ENCODE measurements at regions not wholly inside any gene's neighbourhood (a gene's known extent, or its start where the extent isn't known, plus 50 kb on each side); places are given as distances from the start of the nearest gene placed in this dataset.

- POLR2A ChIA-PET, result no interaction called here
- Histone ChIP-seq H3K27me3 (ENCODE audit: control insufficient read depth, insufficient read depth, low read length) (no peaks in the 10 kb centered on the region), H3K36me3 (ENCODE audit: control insufficient read depth, insufficient read depth, low read length) (no peaks in the 10 kb centered on the region), H3K27ac (ENCODE audit: low read length) (no peak overlapping the region), H3K4me3 (ENCODE audit: low read depth in 2 of 2, low read length in 2 of 2) (no peak overlapping the region), H3K4me1 (ENCODE audit: control insufficient read depth, insufficient read depth, low read length) (no peaks in the 10 kb centered on the region), H3K9me3 (ENCODE audit: control insufficient read depth, insufficient read depth, low read depth, low read length) (no peaks in the 10 kb centered on the region)
- CTCF ChIA-PET, result no interaction called here
- no TSS peak for BruUV-seq (replicated peaks)
- ATAC-seq (no peak), DNase-seq (ENCODE audit: low read depth, low spot score) (no peak)
- TF ChIP-seq TCF7L2 (IDR thresholded peaks at IDR 0.05; ENCODE audit: low read depth, low read length), result no peak
- TF ChIP-seq REST (IDR thresholded peaks at IDR 0.05; ENCODE audit: insufficient read depth in 1 of 2, low read depth in 2 of 2, low read length in 1 of 2), result no peak
- no peak for TF ChIP-seq CTCF (IDR thresholded peaks at IDR 0.05)
- no peak for TF ChIP-seq POLR2AphosphoS5 (IDR thresholded peaks at IDR 0.05; ENCODE audit: low read depth, low read length)
- no peak for TF ChIP-seq SIN3A (IDR thresholded peaks at IDR 0.05; ENCODE audit: borderline replicate concordance, insufficient read depth, low read depth, low read length)
- intact Hi-C loops (cut with micrococcal nuclease; ENCODE audit: unreplicated experiment) (no loop called here), in situ Hi-C loops (cut with HindIII; ENCODE audit: low pct_unique_long_range_greater_than_20kb, low sequenced_read_pairs) (no loop called here)
Measured at GRCh38 chr21:29430576-29430975, 131.9 kb downstream of the BACH1 start.

- BruUV-seq (replicated peaks), result no TSS peak
- POLR2A ChIA-PET, result no interaction called here
- TF ChIP-seq POLR2AphosphoS5 (IDR thresholded peaks at IDR 0.05; ENCODE audit: low read depth, low read length) (no peak), SIN3A (IDR thresholded peaks at IDR 0.05; ENCODE audit: borderline replicate concordance, insufficient read depth, low read depth, low read length) (no peak), TCF7L2 (IDR thresholded peaks at IDR 0.05; ENCODE audit: low read depth, low read length) (no peak), CTCF (IDR thresholded peaks at IDR 0.05) (no peak), REST (IDR thresholded peaks at IDR 0.05; ENCODE audit: insufficient read depth in 1 of 2, low read depth in 2 of 2, low read length in 1 of 2) (no peak)
- DNase-seq (ENCODE audit: low read depth, low spot score), result no peak
- Histone ChIP-seq H3K27ac (ENCODE audit: low read length) (no peak overlapping the region), H3K4me3 (ENCODE audit: low read depth in 2 of 2, low read length in 2 of 2) (no peak overlapping the region), H3K27me3 (ENCODE audit: control insufficient read depth, insufficient read depth, low read length) (no peaks in the 10 kb centered on the region), H3K36me3 (ENCODE audit: control insufficient read depth, insufficient read depth, low read length) (no peaks in the 10 kb centered on the region), H3K4me1 (ENCODE audit: control insufficient read depth, insufficient read depth, low read length) (no peaks in the 10 kb centered on the region), H3K9me3 (ENCODE audit: control insufficient read depth, insufficient read depth, low read depth, low read length) (no peaks in the 10 kb centered on the region)
- CTCF ChIA-PET, result no interaction called here
- in situ Hi-C loops (cut with HindIII; ENCODE audit: low pct_unique_long_range_greater_than_20kb, low sequenced_read_pairs), result no loop called here
- ATAC-seq, result no peak
- intact Hi-C loops (cut with micrococcal nuclease; ENCODE audit: unreplicated experiment), result no loop called here
Measured at GRCh38 chr21:29431178-29431577, 132.5 kb downstream of the BACH1 start.

Data from Panc1 (cell line).